Panc1 (cell line): ENCODE measurements at regions not wholly inside any gene's neighbourhood (a gene's known extent, or its start where the extent isn't known, plus 50 kb on each side); places are given as distances from the start of the nearest gene placed in this dataset.

Experiments
- ATAC-seq: fragments of 200-7000 bp; cut with Tn5 transposase; 2 replicates; pipeline ENCODE4 v1.9.1; 2020; ENCODE audit warnings: mild to moderate bottlenecking, moderate library complexity
- BruUV-seq: library from RNA; stranded (reverse); fragments of 400-500 nt; replicated peaks from 2 replicates; lab custom pipeline; 2021; lab: Mats Ljungman, UMichigan
- CTCF ChIA-PET: fragments of 300-600 bp; sonication (Branson Sonifier 250); formaldehyde crosslinking; loops from one replicate; lab custom pipeline; 2022; ENCODE audit warnings: antibody characterized with exemption; lab: Charles Lee
- POLR2A ChIA-PET: fragments of 300-600 bp; sonication (Branson Sonifier 250); formaldehyde crosslinking; loops from one replicate; lab custom pipeline; 2022; ENCODE audit warnings: antibody characterized with exemption; lab: Charles Lee
- DNase-seq: peaks from one replicate; pipeline ENCODE4 v3.0.0-alpha.2; 2010; ENCODE audit warnings: low read depth, low spot score
- H3K27ac ChIP-seq: 2 replicates; pipeline ENCODE4 v1.5.1; 2011; ENCODE audit warnings: mild to moderate bottlenecking, low read length, inconsistent platforms
- H3K27me3 ChIP-seq: fragments of 200-500 bp; sonication (Bioruptor generic); 2 replicates; pipeline ENCODE4 v1.6.0; 2014; ENCODE audit warnings: low read length, inconsistent platforms; ENCODE audit not compliant: control insufficient read depth, insufficient read depth
- H3K36me3 ChIP-seq: fragments of 200-500 bp; sonication (Bioruptor generic); 2 replicates; pipeline ENCODE4 v1.5.1; 2014; ENCODE audit warnings: inconsistent platforms, mild to moderate bottlenecking, low read length, moderate library complexity; ENCODE audit not compliant: control insufficient read depth, insufficient read depth
- H3K4me1 ChIP-seq: 2 replicates; pipeline ENCODE4 v1.5.1; 2011; ENCODE audit warnings: inconsistent platforms, mild to moderate bottlenecking, low read length, moderate library complexity; ENCODE audit not compliant: control insufficient read depth, insufficient read depth
- H3K4me3 ChIP-seq, 2 experiments: 2 replicates each; pipeline ENCODE4 v1.5.1; 2011 to 2012; ENCODE audit warnings: low read depth in 2 of 2, low read length in 2 of 2, mild to moderate bottlenecking in 2 of 2, inconsistent platforms in 1 of 2, moderate library complexity in 1 of 2
- H3K9me3 ChIP-seq: fragments of 200-500 bp; sonication (Bioruptor generic); 2 replicates; pipeline ENCODE4 v1.5.1; 2014; ENCODE audit warnings: low read depth, mild to moderate bottlenecking, inconsistent platforms, low read length, moderate library complexity; ENCODE audit not compliant: control insufficient read depth, insufficient read depth
- CTCF ChIP-seq: fragments of 450-650 bp; IDR thresholded peaks from 2 replicates; pipeline ENCODE4 v1.5.1; 2017; ENCODE audit warnings: mild to moderate bottlenecking
- POLR2AphosphoS5 ChIP-seq: IDR thresholded peaks from 2 replicates; pipeline ENCODE4 v1.6.1; 2012; ENCODE audit warnings: mild to moderate bottlenecking, low read depth, low read length, moderate library complexity
- SIN3A ChIP-seq: IDR thresholded peaks from 2 replicates; pipeline ENCODE4 v1.6.1; 2012; ENCODE audit warnings: low read depth, mild to moderate bottlenecking, low read length, moderate library complexity, borderline replicate concordance; ENCODE audit not compliant: insufficient read depth
- TCF7L2 ChIP-seq: IDR thresholded peaks from 2 replicates; pipeline ENCODE4 v1.6.1; 2011; ENCODE audit warnings: mild to moderate bottlenecking, low read depth, low read length, inconsistent platforms
- in situ Hi-C: cut with HindIII; loops from 2 replicates; pipeline ENCODE4 v1.10.0; 2016; ENCODE audit warnings: low sequenced_read_pairs, low pct_unique_long_range_greater_than_20kb
- intact Hi-C: fragments of 100-400 bp; cut with micrococcal nuclease; formaldehyde crosslinking; loops from one replicate; pipeline ENCODE4 v1.10.0; 2022; ENCODE audit not compliant: unreplicated experiment
- TF ChIP-seq, protein P1 (sequence below), 2 experiments: IDR thresholded peaks; 2 replicates each; pipeline ENCODE4 v1.6.1; 2011 to 2012; ENCODE audit warnings: low read depth in 2 of 2, control low read depth in 1 of 2, low read length in 1 of 2, mild to moderate bottlenecking in 1 of 2, moderate library complexity in 1 of 2; ENCODE audit not compliant: insufficient read depth in 1 of 2

- ChIA-PET CTCF (no interaction called here), POLR2A (no interaction called here)
- H3K4me3 ChIP-seq: no peak overlapping the region
- no peak for ATAC-seq
- H3K36me3 ChIP-seq: no peaks in the 10 kb centered on the region
- no peaks in the 10 kb centered on the region for H3K4me1 ChIP-seq
- no peak for DNase-seq
- in situ Hi-C loops (no loop called here), intact Hi-C loops (no loop called here)
- no peak for TF ChIP-seq POLR2AphosphoS5
- no peak for TF ChIP-seq TCF7L2
- H3K9me3 ChIP-seq: no peaks in the 10 kb centered on the region
- no peaks in the 10 kb centered on the region; the same call in 1 of the 2 replicates for H3K27me3 ChIP-seq
- H3K27ac ChIP-seq: no peak overlapping the region
- BruUV-seq: no TSS peak
Observed at GRCh38 chr5:34511915-34512314, 144.2 kb upstream of the RAI14 start.

- ChIA-PET CTCF (no interaction called here), POLR2A (no interaction called here)
- Histone ChIP-seq H3K36me3 (no peaks in the 10 kb centered on the region), H3K4me3 (no peak overlapping the region), H3K27ac (no peak overlapping the region), H3K9me3 (no peaks in the 10 kb centered on the region), H3K4me1 (no peaks in the 10 kb centered on the region), H3K27me3 (no peaks in the 10 kb centered on the region; the same call in 1 of the 2 replicates)
- no TSS peak for BruUV-seq
- TF ChIP-seq, protein P1, sequence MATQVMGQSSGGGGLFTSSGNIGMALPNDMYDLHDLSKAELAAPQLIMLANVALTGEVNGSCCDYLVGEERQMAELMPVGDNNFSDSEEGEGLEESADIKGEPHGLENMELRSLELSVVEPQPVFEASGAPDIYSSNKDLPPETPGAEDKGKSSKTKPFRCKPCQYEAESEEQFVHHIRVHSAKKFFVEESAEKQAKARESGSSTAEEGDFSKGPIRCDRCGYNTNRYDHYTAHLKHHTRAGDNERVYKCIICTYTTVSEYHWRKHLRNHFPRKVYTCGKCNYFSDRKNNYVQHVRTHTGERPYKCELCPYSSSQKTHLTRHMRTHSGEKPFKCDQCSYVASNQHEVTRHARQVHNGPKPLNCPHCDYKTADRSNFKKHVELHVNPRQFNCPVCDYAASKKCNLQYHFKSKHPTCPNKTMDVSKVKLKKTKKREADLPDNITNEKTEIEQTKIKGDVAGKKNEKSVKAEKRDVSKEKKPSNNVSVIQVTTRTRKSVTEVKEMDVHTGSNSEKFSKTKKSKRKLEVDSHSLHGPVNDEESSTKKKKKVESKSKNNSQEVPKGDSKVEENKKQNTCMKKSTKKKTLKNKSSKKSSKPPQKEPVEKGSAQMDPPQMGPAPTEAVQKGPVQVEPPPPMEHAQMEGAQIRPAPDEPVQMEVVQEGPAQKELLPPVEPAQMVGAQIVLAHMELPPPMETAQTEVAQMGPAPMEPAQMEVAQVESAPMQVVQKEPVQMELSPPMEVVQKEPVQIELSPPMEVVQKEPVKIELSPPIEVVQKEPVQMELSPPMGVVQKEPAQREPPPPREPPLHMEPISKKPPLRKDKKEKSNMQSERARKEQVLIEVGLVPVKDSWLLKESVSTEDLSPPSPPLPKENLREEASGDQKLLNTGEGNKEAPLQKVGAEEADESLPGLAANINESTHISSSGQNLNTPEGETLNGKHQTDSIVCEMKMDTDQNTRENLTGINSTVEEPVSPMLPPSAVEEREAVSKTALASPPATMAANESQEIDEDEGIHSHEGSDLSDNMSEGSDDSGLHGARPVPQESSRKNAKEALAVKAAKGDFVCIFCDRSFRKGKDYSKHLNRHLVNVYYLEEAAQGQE (IDR thresholded peaks at IDR 0.05; ENCODE audit: insufficient read depth in 1 of 2, low read depth in 2 of 2, low read length in 1 of 2): no peak
- TF ChIP-seq POLR2AphosphoS5: no peak
- TF ChIP-seq SIN3A: no peak
- TF ChIP-seq TCF7L2: no peak
- no peak for TF ChIP-seq CTCF
- no peak for DNase-seq
- intact Hi-C loops: no loop called here
- no peak for ATAC-seq
- in situ Hi-C loops: no loop called here
Observed at GRCh38 chr5:34516166-34516565, 140.0 kb upstream of the RAI14 start.

DNA sequence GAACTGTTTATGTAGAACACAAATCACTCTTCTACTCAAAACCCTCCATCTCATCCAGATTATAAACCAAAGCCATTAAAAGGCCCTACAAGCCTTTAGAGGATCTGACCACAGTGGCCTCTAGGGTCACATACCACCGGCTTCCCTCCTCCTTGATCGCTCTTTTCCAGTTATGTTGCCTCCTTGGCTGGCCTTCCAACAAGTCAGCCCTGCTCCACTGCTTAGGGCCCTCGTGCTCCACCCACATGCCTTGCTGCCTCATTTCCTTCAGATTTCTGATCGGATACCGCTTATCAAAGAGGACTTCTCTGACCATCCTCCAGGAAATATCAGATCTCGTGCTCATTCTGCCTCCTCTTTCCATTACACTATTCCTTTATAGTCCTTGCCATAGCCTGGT lies 139.4 kb upstream of the RAI14 start:
- in situ Hi-C loops: no loop called here
- intact Hi-C loops: no loop called here

More for the DNA sequence above, 139.4 kb upstream of the RAI14 start:
- Histone ChIP-seq H3K36me3 (no peaks in the 10 kb centered on the region), H3K27me3 (no peaks in the 10 kb centered on the region; the same call in 1 of the 2 replicates), H3K4me3 (no peak overlapping the region), H3K9me3 (no peaks in the 10 kb centered on the region), H3K4me1 (no peaks in the 10 kb centered on the region), H3K27ac (no peak overlapping the region)
- ChIA-PET POLR2A (no interaction called here), CTCF (no interaction called here)
- DNase-seq (no peak), ATAC-seq (no peak)
- no peak for TF ChIP-seq TCF7L2
- TF ChIP-seq SIN3A: no peak
- TF ChIP-seq CTCF: no peak
- no peak for TF ChIP-seq POLR2AphosphoS5
- TF ChIP-seq, protein P1 (IDR thresholded peaks at IDR 0.05; ENCODE audit: insufficient read depth in 1 of 2, low read depth in 2 of 2, low read length in 1 of 2): no peak
- no TSS peak for BruUV-seq
